GM23338 (cell line): ENCODE measurements at regions not wholly inside any gene's neighbourhood (a gene's known extent, or its start where the extent isn't known, plus 50 kb on each side); places are given as distances from the start of the nearest gene placed in this dataset.

Source experiments
- ATAC-seq: fragments of 200-7000 bp; cut with Tn5 transposase; 3 replicates; pipeline ENCODE4 v1.9.1; 2020
- DNase-seq: peaks from one replicate; pipeline ENCODE4 v3.0.0-alpha.2; 2015; ENCODE audit warnings: low spot score
- H2AFZ ChIP-seq: fragments of 200-600 bp; sonication (generic); 2 replicates; pipeline ENCODE4 v1.8.0; 2016; ENCODE audit warnings: antibody characterized with exemption, mild to moderate bottlenecking, moderate library complexity
- H3F3A ChIP-seq: fragments of 200-600 bp; sonication (generic); replicated peaks from 2 replicates; pipeline ENCODE4 v1.8.0; 2017; ENCODE audit warnings: antibody characterized with exemption, mixed run types, low read depth
- H3K27ac ChIP-seq: fragments of 200-600 bp; sonication (generic); 2 replicates; pipeline ENCODE4 v1.6.1; 2016; ENCODE audit warnings: low read depth
- H3K27me3 ChIP-seq: fragments of 200-600 bp; sonication (generic); 2 replicates; pipeline ENCODE4 v1.8.0; 2016; ENCODE audit warnings: mild to moderate bottlenecking, mixed run types, moderate library complexity; ENCODE audit not compliant: insufficient read depth
- H3K36me3 ChIP-seq: fragments of 200-600 bp; sonication (generic); 2 replicates; pipeline ENCODE4 v1.8.0; 2016; ENCODE audit warnings: mild to moderate bottlenecking; ENCODE audit not compliant: insufficient read depth
- H3K4me1 ChIP-seq: fragments of 200-600 bp; sonication (generic); 2 replicates; pipeline ENCODE4 v1.8.0; 2016; ENCODE audit warnings: mild to moderate bottlenecking, moderate library complexity; ENCODE audit not compliant: insufficient read depth
- H3K4me2 ChIP-seq: fragments of 200-600 bp; sonication (generic); 2 replicates; pipeline ENCODE4 v1.7.1; 2017; ENCODE audit warnings: mixed run types
- H3K4me3 ChIP-seq: fragments of 200-600 bp; sonication (generic); 2 replicates; pipeline ENCODE4 v1.6.1; 2016; ENCODE audit warnings: mixed run types
- H3K79me2 ChIP-seq: fragments of 200-600 bp; sonication (generic); replicated peaks from 2 replicates; pipeline ENCODE4 v1.8.0; 2017; ENCODE audit warnings: mild to moderate bottlenecking; ENCODE audit not compliant: insufficient read depth
- H3K9me2 ChIP-seq: fragments of 200-600 bp; sonication (generic); 2 replicates; pipeline ENCODE4 v1.8.0; 2017; ENCODE audit not compliant: insufficient read depth
- H4K20me1 ChIP-seq: fragments of 200-600 bp; sonication (generic); replicated peaks from 2 replicates; pipeline ENCODE4 v1.8.0; 2017; ENCODE audit warnings: mild to moderate bottlenecking; ENCODE audit not compliant: insufficient read depth
- H3K27ac Mint-ChIP-seq: 2 replicates; pipeline ENCODE4 v1.8.0; 2020; ENCODE audit warnings: inconsistent platforms, mild to moderate bottlenecking, moderate library complexity, mixed read lengths
- H3K27me3 Mint-ChIP-seq: 3 replicates; pipeline ENCODE4 v1.8.0; 2022; ENCODE audit warnings: low read depth, mild to moderate bottlenecking, moderate library complexity, mixed read lengths, inconsistent platforms; ENCODE audit not compliant: insufficient read depth, poor library complexity
- H3K36me3 Mint-ChIP-seq: 3 replicates; pipeline ENCODE4 v1.8.0; 2021; ENCODE audit warnings: low read depth, mild to moderate bottlenecking, inconsistent platforms, moderate library complexity, mixed read lengths
- H3K4me1 Mint-ChIP-seq: 3 replicates; pipeline ENCODE4 v1.8.0; 2020; ENCODE audit warnings: mild to moderate bottlenecking, inconsistent platforms, mixed read lengths
- H3K4me3 Mint-ChIP-seq: 3 replicates; pipeline ENCODE4 v1.8.0; 2021; ENCODE audit warnings: moderate library complexity, mild to moderate bottlenecking, inconsistent platforms, mixed read lengths
- H3K9me3 Mint-ChIP-seq: 3 replicates; pipeline ENCODE4 v1.8.0; 2020; ENCODE audit warnings: moderate library complexity, mild to moderate bottlenecking, inconsistent platforms, mixed read lengths
- EZH2 ChIP-seq: fragments of 200-600 bp; sonication (generic); IDR thresholded peaks from one replicate; pipeline ENCODE4 v1.8.0; 2017; ENCODE audit warnings: antibody characterized with exemption, mild to moderate bottlenecking, low read depth; ENCODE audit not compliant: unreplicated experiment
- EZH2phosphoT487 ChIP-seq: fragments of 200-600 bp; sonication (generic); IDR thresholded peaks from one replicate; pipeline ENCODE4 v1.8.1; 2018; ENCODE audit warnings: antibody characterized with exemption; ENCODE audit not compliant: unreplicated experiment
- JUNB ChIP-seq: IDR thresholded peaks from one replicate; pipeline ENCODE4 v1.6.1; 2016; ENCODE audit warnings: antibody characterized with exemption; ENCODE audit not compliant: unreplicated experiment
- NANOG ChIP-seq: IDR thresholded peaks from 2 replicates; pipeline ENCODE4 v1.6.1; 2016; ENCODE audit warnings: antibody characterized with exemption, borderline replicate concordance
- POLR2AphosphoS5 ChIP-seq: IDR thresholded peaks from 2 replicates; pipeline ENCODE4 v1.6.1; 2016; ENCODE audit warnings: antibody characterized with exemption, low read depth
- REST ChIP-seq: IDR thresholded peaks from one replicate; pipeline ENCODE4 v1.6.1; 2018; ENCODE audit warnings: antibody characterized with exemption; ENCODE audit not compliant: unreplicated experiment
- ZNF462 ChIP-seq: fragments of 250-450 bp; sonication (Bioruptor Pico); IDR thresholded peaks from 2 replicates; pipeline ENCODE4 v1.5.0; 2020; ENCODE audit warnings: mild to moderate bottlenecking, moderate library complexity

GRCh38 chr6:77217896-77218295 lies 245.4 kb downstream of the HTR1B start:
- Mint-ChIP-seq H3K4me1 (peaks cover 3% of the 10 kb centered on the region; the same call in 1 of the 3 replicates), H3K27me3 (no peaks in the 10 kb centered on the region), H3K36me3 (peaks cover 15% of the 10 kb centered on the region), H3K27ac (no peak overlapping the region), H3K9me3 (peaks cover 17% of the 10 kb centered on the region), H3K4me3 (no peak overlapping the region)
- Histone ChIP-seq H3K27ac (no peak overlapping the region), H3K4me1 (no peaks in the 10 kb centered on the region), H3F3A (no peaks in the 10 kb centered on the region), H3K27me3 (no peaks in the 10 kb centered on the region), H3K36me3 (no peaks in the 10 kb centered on the region), H3K4me3 (no peak overlapping the region), H3K79me2 (no peaks in the 10 kb centered on the region), H3K4me2 (no peak overlapping the region), H3K9me2 (0 out of 2 replicates have a peak, but pooled peaks cover 9% of the 10 kb centered on the region), H2AFZ (no peak overlapping the region), H4K20me1 (no peaks in the 10 kb centered on the region)
- no peak for TF ChIP-seq NANOG
- TF ChIP-seq POLR2AphosphoS5, result no peak
- no peak for TF ChIP-seq EZH2phosphoT487
- no peak for TF ChIP-seq ZNF462
- no peak for TF ChIP-seq JUNB
- no peak for TF ChIP-seq EZH2
- TF ChIP-seq REST, result no peak
- ATAC-seq (no peak), DNase-seq (no peak)
